ENCODE measurements at regions not wholly inside any gene's neighbourhood (a gene's known extent, or its start where the extent isn't known, plus 50 kb on each side); places are given as distances from the start of the nearest gene placed in this dataset.
"Not testable (repeated sequence)": the region's sequence is repeated elsewhere in the genome, so short reads cannot be mapped to it uniquely, and the experiment has no call there.

- DNase-seq (ENCODE audit: low read depth) = no peak
Observed at GRCh38 chr13:64680739-64681138, 2549.4 kb downstream of the PCDH9 start.

- DNase-seq (ENCODE audit: low read depth) = no peak
Observed at GRCh38 chr13:64675255-64675892, 2554.8 kb downstream of the PCDH9 start.

- DNase-seq (ENCODE audit: low read depth) = no peak
Observed at GRCh38 chr13:64674126-64674525, 2556.0 kb downstream of the PCDH9 start.

- DNase-seq (ENCODE audit: low read depth) = no peak
Observed at GRCh38 chr13:64672751-64673150, 2557.4 kb downstream of the PCDH9 start.

- no peak for DNase-seq (ENCODE audit: low read depth)
Observed at GRCh38 chr13:64662887-64663593, 2567.1 kb downstream of the PCDH9 start.

GRCh38 chr13:64648293-64648692 is 2581.8 kb downstream of the PCDH9 start:
- no peak for DNase-seq (ENCODE audit: low read depth)

GRCh38 chr13:64643066-64643465 is 2587.1 kb downstream of the PCDH9 start:
- DNase-seq (ENCODE audit: low read depth) = no peak

GRCh38 chr13:64640002-64640401 is 2590.1 kb downstream of the PCDH9 start:
- no peak for DNase-seq (ENCODE audit: low read depth)

- no peak for DNase-seq (ENCODE audit: low read depth)
Observed at GRCh38 chr13:64639206-64639605, 2590.9 kb downstream of the PCDH9 start.

- DNase-seq (ENCODE audit: low read depth) = no peak
Observed at GRCh38 chr13:64633948-64634347, 2596.2 kb downstream of the PCDH9 start.

GRCh38 chr13:64627654-64628053 is 2602.5 kb downstream of the PCDH9 start:
- no peak for DNase-seq (ENCODE audit: low read depth)

- DNase-seq (ENCODE audit: low read depth) = no peak
Observed at GRCh38 chr13:64626105-64626504, 2604.0 kb downstream of the PCDH9 start.

GRCh38 chr13:64617231-64617630 is 2612.9 kb downstream of the PCDH9 start:
- no peak for DNase-seq (ENCODE audit: low read depth)

GRCh38 chr13:64591971-64592370 is 2638.2 kb downstream of the PCDH9 start:
- DNase-seq (ENCODE audit: low read depth) = no peak

GRCh38 chr13:64579331-64579730 is 2650.8 kb downstream of the PCDH9 start:
- DNase-seq (ENCODE audit: low read depth) = no peak

- no peak for DNase-seq (ENCODE audit: low read depth)
Observed at GRCh38 chr13:64568748-64569147, 2661.4 kb downstream of the PCDH9 start.

GRCh38 chr13:64558031-64558430 is 2672.1 kb downstream of the PCDH9 start:
- not testable (repeated sequence) for DNase-seq (ENCODE audit: low read depth)

- DNase-seq (ENCODE audit: low read depth) = no peak
Observed at GRCh38 chr13:64556376-64556775, 2673.8 kb downstream of the PCDH9 start.

- DNase-seq (ENCODE audit: low read depth) = no peak
Observed at GRCh38 chr13:64553411-64554129, 2676.6 kb downstream of the PCDH9 start.

GRCh38 chr13:64551755-64552154 is 2678.4 kb downstream of the PCDH9 start:
- no peak for DNase-seq (ENCODE audit: low read depth)

- DNase-seq (ENCODE audit: low read depth) = no peak
Observed at GRCh38 chr13:64546371-64546770, 2683.8 kb downstream of the PCDH9 start.

- DNase-seq (ENCODE audit: low read depth) = no peak
Observed at GRCh38 chr13:64540976-64541375, 2689.2 kb downstream of the PCDH9 start.

GRCh38 chr13:64540468-64540867 is 2689.7 kb downstream of the PCDH9 start:
- no peak for DNase-seq (ENCODE audit: low read depth)

All from CMK (cell line).